Sciatic nerve (tissue), 2 donors: ENCODE measurements at regions not wholly inside any gene's neighbourhood (a gene's known extent, or its start where the extent isn't known, plus 50 kb on each side); places are given as distances from the start of the nearest gene placed in this dataset.

ENCODE experiments used
- ATAC-seq: fragments of 200-7000 bp; cut with Tn5 transposase; one replicate; pipeline ENCODE4 v1.9.1; 2020; ENCODE audit warnings: mild to moderate bottlenecking, moderate library complexity
- DNase-seq: peaks from one replicate; pipeline ENCODE4 v3.0.0-alpha.2; 2020; ENCODE audit warnings: low spot score
- intact Hi-C: fragments of 100-400 bp; cut with DNase I; formaldehyde crosslinking; loops from one replicate; pipeline ENCODE4 v1.14.2; 2022
- donor health status: DM: no; HTN: no; CAD: no.
- donor health status: DM: no; HTN: no; CAD: no.

GRCh38 chr14:65916055-65916454 is 503.5 kb downstream of the FUT8 start:
- DNase-seq (no peak), ATAC-seq (no peak)
- intact Hi-C loops: no loop called here

DNA sequence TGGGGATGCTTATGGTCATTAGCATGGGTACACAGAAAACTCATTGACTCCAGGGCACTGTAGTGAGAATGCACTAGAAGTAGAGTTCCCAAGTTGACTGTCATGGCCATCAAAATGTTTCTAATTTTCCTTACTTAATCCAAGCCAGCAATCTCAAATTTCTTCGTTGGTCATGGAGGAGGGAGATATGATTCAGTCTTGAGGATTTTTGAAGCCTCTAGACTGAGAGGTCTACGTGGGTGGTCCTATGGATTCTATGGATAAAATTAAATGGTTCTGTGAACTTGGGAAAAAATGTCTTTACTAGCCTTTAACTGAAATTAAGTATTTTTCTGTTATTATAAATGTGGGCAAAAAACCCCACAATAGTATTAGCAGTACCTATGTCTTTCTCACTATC is 508.5 kb downstream of the FUT8 start:
- DNase-seq (no peak), ATAC-seq (no peak)
- intact Hi-C loops: no loop called here

DNA sequence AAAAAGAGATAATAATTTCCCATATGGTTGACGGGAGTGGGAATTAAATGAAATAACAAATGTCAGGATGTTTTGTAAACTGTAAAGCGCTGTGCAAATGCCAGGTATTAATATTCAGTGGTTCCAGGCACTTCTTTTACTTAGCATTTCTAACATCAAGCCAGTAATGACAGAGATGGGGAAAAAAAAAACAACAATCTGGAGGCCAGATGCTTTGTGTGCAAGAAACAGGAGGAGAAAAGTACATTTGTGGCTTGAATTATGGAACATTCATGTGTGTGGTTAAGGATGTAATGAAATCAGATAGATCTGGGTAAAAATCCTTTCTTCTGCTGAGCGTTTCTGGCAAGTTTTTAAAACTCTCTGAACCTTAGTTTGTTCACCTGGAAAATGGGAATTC is 509.6 kb downstream of the FUT8 start:
- DNase-seq: no peak
- ATAC-seq: no peak
- intact Hi-C loops: no loop called here

DNA sequence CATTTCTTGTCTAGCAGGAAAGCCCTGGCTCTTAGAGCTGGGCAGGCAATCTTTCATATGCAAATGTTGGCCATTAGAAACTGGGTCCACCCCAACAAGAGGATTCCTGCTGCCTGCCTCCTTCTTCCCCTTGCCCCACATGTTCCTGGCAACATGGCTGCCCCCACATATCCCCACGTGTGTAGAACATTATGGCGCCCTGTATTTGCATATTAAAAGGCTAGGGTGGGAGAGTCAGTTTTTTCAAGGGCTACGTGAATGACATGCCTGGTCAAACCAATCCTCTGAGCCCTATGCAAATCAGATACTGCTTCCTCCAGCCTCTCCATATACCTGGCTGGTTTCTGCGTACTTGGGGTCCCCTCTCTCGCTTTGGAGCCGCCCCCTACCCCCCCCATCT is 514.0 kb downstream of the FUT8 start:
- DNase-seq: no peak

DNA sequence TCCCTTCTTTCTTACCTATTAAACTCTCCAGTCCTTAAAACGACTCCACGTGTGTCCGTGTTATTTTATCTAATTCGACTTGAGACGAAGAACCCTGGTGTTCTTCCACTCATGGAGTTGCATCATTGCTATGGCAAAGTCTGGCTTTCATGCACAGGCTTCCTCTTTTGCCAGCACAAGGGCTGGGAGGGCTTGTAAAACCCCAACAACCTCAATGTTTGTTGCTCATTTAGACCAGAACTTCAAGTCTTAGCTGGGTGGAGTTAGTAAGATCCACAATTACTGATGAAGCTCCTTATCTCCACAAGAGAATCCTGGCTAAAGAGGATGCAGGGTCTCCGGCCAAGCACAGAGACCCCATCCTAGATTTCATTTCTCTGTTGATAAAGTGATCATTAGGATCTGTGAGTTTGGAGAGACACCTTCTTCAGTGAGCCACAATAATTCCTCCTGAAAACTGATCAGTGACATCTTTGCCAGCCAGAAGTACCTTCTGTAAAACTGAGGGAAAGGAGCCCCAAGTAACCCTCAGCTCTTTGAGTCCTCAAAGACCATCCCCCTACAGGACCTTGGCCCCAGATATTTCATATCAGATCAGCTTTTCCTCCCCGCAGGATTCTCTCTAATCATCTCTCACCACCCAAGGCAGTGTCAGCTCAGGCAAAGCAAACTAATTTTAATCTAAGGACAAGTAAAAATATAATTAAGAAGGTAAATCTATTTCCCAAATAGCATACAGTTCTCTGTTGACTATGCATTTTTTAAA is 514.6 kb downstream of the FUT8 start:
- intact Hi-C loops: no loop called here
- ATAC-seq (no peak), DNase-seq (no peak)

More for the DNA sequence above, 514.0 kb downstream of the FUT8 start:
- intact Hi-C loops: no loop called here
- ATAC-seq: no peak

GRCh38 chr14:65927931-65928356 is 515.4 kb downstream of the FUT8 start:
- no peak for DNase-seq
- intact Hi-C loops: no loop called here
- no peak for ATAC-seq

DNA sequence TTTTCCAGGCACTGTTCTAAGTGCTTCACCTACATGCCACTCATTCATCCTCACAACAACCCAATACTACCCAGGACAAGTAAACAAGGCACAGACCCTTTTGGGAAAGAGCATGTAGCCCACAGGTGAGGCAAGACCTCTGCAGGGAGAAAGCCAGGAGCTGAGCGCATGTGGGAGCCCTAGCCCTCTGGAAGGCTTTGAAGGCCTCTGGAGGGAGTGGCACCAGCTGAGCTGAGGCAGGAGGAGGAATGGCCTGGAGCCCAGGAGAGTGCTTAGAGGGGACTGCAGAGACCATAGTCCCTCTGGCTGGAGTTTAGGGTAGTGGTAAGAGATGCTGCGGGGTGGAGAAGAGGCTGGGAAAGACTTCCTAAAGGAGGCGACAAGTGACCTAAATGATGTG is 516.5 kb downstream of the FUT8 start:
- DNase-seq (no peak), ATAC-seq (no peak)
- intact Hi-C loops: no loop called here

GRCh38 chr14:65933400-65934069 is 521.0 kb downstream of the FUT8 start:
- peak; percentile 28 for ATAC-seq
- no peak for DNase-seq
- intact Hi-C loops: no loop called here

- intact Hi-C loops: no loop called here
- no peak for DNase-seq
Observed at GRCh38 chr14:65934070-65934435, 521.5 kb downstream of the FUT8 start.

GRCh38 chr14:65936342-65936975 is 523.9 kb downstream of the FUT8 start:
- intact Hi-C loops: no loop called here
- no peak for ATAC-seq
- DNase-seq: no peak

More at GRCh38 chr14:65934070-65934435, 521.5 kb downstream of the FUT8 start:
- ATAC-seq: no peak

- intact Hi-C loops: no loop called here
- ATAC-seq: no peak
- DNase-seq: no peak
Observed at GRCh38 chr14:65937079-65937959, 524.8 kb downstream of the FUT8 start.

GRCh38 chr14:65937960-65938316 is 525.4 kb downstream of the FUT8 start:
- intact Hi-C loops: no loop called here
- DNase-seq (no peak), ATAC-seq (no peak)

GRCh38 chr14:65938738-65939137 is 526.2 kb downstream of the FUT8 start:
- intact Hi-C loops: no loop called here
- DNase-seq (no peak), ATAC-seq (no peak)

- ATAC-seq (no peak), DNase-seq (no peak)
- intact Hi-C loops: no loop called here
Observed at GRCh38 chr14:65939184-65939583, 526.7 kb downstream of the FUT8 start.

DNA sequence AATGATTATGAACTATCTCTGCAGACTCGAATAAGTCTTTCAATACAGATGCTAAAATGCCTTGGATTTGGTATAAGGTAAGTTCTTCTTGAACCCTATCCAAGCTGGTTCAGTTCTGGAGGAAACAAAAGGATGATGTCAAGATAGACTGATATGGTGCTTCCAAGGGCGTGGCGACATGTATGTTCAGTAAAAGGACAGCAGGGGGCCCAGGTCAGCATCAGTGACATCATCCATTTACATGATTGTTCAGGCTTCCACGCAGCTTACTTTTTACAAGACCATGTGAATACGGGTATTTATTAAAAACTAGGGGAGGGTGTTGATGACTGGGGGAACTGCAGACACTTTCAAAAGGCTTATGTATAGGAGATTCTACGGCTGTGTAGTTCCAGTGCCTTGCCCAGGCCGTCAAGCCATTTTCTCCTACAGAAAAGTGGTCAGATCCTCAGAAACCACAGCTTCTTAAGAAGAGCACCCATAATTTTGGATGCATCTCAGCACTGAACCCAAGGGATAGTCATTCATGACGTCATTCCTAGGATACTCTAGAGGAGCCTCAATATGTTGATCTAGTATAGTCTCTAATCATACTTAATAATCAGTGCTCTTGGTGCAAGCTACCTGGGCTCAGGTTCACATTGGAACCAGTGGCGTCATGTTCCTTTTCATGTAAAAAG is 527.7 kb downstream of the FUT8 start:
- intact Hi-C loops: no loop called here
- DNase-seq: no peak
- no peak for ATAC-seq

DNA sequence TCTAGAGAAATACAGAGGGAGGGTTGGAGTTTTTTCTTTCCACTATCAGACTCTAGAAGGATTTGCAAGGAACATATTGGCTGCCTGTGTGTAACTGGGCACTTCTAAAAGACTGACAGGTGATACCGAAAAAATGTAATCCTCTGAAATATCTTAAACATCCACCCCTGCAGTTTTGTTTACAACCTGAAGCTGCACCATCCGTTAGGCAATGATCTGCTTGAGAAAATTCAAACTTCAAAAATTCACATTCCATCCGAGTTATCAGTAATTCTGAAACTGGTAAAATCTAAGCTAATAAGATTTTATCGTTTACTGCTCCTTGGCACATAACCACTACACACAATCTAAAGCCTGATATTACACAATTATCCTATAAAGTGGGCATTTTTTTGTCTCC is 528.6 kb downstream of the FUT8 start:
- intact Hi-C loops: no loop called here
- DNase-seq (no peak), ATAC-seq (no peak)

- no peak for ATAC-seq
- intact Hi-C loops: no loop called here
- no peak for DNase-seq
Observed at GRCh38 chr14:65943150-65943549, 530.6 kb downstream of the FUT8 start.

- no peak for DNase-seq
- intact Hi-C loops: no loop called here
- ATAC-seq: no peak
Observed at GRCh38 chr14:65943916-65944410, 531.4 kb downstream of the FUT8 start.

DNA sequence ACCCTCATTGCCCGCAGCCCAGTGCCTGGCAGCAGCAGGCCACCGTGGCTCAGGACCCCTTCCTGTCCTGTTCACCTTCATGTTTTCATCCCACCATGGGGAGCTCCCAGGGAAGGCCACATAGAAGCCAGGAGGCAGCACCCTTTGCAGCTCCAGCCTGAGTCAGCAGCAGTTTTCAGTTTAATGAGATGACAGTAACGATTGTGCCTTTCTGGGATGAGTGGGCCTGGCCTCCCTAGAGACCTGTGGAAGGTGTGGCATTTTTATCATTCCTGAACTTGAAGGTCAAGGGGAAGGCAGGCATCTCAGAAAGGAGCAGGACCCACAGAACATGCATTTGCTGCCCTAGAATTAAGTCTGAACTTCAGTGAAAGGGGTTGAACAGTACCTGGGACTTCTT is 532.8 kb downstream of the FUT8 start:
- no peak for ATAC-seq
- intact Hi-C loops: loop anchor here (5.0 kb wide), 1 partner anchor 327 kb away; no protein-coding TSS in a partner anchor

More for the DNA sequence above, 532.8 kb downstream of the FUT8 start:
- DNase-seq: no peak
